Endothelial cell of hepatic sinusoid (primary cell): ENCODE measurements at regions not wholly inside any gene's neighbourhood (a gene's known extent, or its start where the extent isn't known, plus 50 kb on each side); places are given as distances from the start of the nearest gene placed in this dataset.

Experiments
- in situ Hi-C: cut with HindIII; loops from 2 replicates; pipeline ENCODE4 v1.10.0; 2017; ENCODE audit warnings: low sequenced_read_pairs

GRCh38 chr3:30456264-30456663 lies 150.1 kb upstream of the TGFBR2 start:
- in situ Hi-C loops: no loop called here

- in situ Hi-C loops: no loop called here
Measured at GRCh38 chr3:30457081-30457480, 149.3 kb upstream of the TGFBR2 start.

- in situ Hi-C loops: no loop called here
Measured at GRCh38 chr3:30457726-30458125, 148.7 kb upstream of the TGFBR2 start.

- in situ Hi-C loops: no loop called here
Measured at GRCh38 chr3:30458376-30459171, 147.8 kb upstream of the TGFBR2 start.

GRCh38 chr3:30461311-30461710 lies 145.1 kb upstream of the TGFBR2 start:
- in situ Hi-C loops: no loop called here

- in situ Hi-C loops: no loop called here
Measured at GRCh38 chr3:30462721-30463470, 143.5 kb upstream of the TGFBR2 start.

GRCh38 chr3:30464381-30464780 lies 142.0 kb upstream of the TGFBR2 start:
- in situ Hi-C loops: no loop called here

GRCh38 chr3:30465454-30465853 lies 140.9 kb upstream of the TGFBR2 start:
- in situ Hi-C loops: no loop called here

GRCh38 chr3:30467596-30468238 lies 138.7 kb upstream of the TGFBR2 start:
- in situ Hi-C loops: no loop called here

GRCh38 chr3:30469133-30469532 lies 137.3 kb upstream of the TGFBR2 start:
- in situ Hi-C loops: no loop called here

GRCh38 chr3:30470496-30470895 lies 135.9 kb upstream of the TGFBR2 start:
- in situ Hi-C loops: no loop called here

GRCh38 chr3:30471066-30471465 lies 135.3 kb upstream of the TGFBR2 start:
- in situ Hi-C loops: no loop called here

- in situ Hi-C loops: no loop called here
Measured at GRCh38 chr3:30471796-30472489, 134.5 kb upstream of the TGFBR2 start.

GRCh38 chr3:30473374-30474051 lies 132.9 kb upstream of the TGFBR2 start:
- in situ Hi-C loops: no loop called here

GRCh38 chr3:30474371-30474770 lies 132.0 kb upstream of the TGFBR2 start:
- in situ Hi-C loops: no loop called here

- in situ Hi-C loops: no loop called here
Measured at GRCh38 chr3:30475038-30475808, 131.2 kb upstream of the TGFBR2 start.

- in situ Hi-C loops: no loop called here
Measured at GRCh38 chr3:30475809-30476178, 130.6 kb upstream of the TGFBR2 start.

GRCh38 chr3:30476368-30477084 lies 129.9 kb upstream of the TGFBR2 start:
- in situ Hi-C loops: no loop called here
